ENCODE measurements at regions not wholly inside any gene's neighbourhood (a gene's known extent, or its start where the extent isn't known, plus 50 kb on each side); places are given as distances from the start of the nearest gene placed in this dataset.

- TF ChIP-seq POLR2A (IDR thresholded peaks at IDR 0.05): no peak
- no peak for TF ChIP-seq CTCF (IDR thresholded peaks at IDR 0.05)
Observed at GRCh38 chr13:89899302-89900103, 1448.0 kb upstream of the MIR17HG start.

Data from sigmoid colon (tissue), 3 donors.